ENCODE measurements at regions not wholly inside any gene's neighbourhood (a gene's known extent, or its start where the extent isn't known, plus 50 kb on each side); places are given as distances from the start of the nearest gene placed in this dataset.

DNA sequence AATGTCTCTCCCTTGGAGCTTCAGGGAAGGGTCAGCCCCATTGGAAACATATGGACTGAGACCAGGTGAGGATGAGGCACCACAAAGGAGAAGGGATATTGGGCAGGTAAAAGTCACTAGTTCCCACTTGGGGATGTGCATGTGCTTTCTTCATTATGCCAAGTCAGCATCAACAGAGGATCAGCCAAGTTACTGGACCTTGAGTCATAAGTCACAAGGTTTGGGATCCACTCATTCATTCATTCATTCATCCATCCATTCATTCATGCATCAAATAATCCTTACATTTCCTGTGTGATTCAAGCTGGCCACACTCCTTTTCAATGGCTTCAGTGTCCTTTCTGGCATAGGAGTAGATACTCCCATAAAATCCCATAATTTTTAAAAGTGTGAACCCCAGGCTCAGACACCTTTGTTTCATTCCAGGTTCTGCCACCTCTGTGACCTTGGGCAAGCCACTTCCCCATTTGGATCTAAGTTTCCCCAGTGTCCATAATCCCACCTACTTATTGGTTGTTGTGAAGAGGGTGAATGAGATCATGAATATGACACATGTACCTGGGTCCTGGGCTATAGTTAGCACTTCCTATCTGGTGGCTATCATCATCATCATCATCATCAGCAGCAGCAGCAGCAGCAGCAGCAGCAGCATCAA is 162.1 kb upstream of the LHX5 start:
- Histone ChIP-seq H3K9me3 (no peaks in the 10 kb centered on the region), H3K4me3 (replicated peaks in 1 of 3) (no peak overlapping the region), H3K36me3 (no peaks in the 10 kb centered on the region), H3K4me1 (no peaks in the 10 kb centered on the region), H3K27me3 (no peaks in the 10 kb centered on the region), H3K27ac (no peak overlapping the region)
- no peak for DNase-seq
- no peak for TF ChIP-seq POLR2A (IDR thresholded peaks at IDR 0.05)
- TF ChIP-seq, protein P1, sequence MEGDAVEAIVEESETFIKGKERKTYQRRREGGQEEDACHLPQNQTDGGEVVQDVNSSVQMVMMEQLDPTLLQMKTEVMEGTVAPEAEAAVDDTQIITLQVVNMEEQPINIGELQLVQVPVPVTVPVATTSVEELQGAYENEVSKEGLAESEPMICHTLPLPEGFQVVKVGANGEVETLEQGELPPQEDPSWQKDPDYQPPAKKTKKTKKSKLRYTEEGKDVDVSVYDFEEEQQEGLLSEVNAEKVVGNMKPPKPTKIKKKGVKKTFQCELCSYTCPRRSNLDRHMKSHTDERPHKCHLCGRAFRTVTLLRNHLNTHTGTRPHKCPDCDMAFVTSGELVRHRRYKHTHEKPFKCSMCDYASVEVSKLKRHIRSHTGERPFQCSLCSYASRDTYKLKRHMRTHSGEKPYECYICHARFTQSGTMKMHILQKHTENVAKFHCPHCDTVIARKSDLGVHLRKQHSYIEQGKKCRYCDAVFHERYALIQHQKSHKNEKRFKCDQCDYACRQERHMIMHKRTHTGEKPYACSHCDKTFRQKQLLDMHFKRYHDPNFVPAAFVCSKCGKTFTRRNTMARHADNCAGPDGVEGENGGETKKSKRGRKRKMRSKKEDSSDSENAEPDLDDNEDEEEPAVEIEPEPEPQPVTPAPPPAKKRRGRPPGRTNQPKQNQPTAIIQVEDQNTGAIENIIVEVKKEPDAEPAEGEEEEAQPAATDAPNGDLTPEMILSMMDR (IDR thresholded peaks at IDR 0.05) = no peak
- intact Hi-C loops (cut with DNase I) = no loop called here

DNA sequence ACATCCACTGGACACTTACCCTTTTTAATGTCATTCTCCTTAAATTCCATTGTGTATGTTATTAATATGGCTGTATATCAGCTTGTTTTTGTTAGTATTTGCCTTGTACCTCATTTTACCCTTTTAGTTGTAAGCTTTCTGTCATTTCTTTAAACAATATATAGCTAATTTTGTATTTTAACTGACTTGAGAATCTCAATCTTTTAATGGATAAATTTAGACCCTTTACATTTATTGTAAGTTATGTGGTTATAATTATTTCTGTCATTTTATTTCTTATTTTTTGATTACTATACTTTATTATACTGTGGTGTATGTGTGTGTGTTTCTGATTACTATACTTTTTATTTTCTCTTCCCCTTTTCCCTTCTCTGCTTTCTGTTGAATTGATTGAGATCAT is 159.0 kb upstream of the LHX5 start:
- no peak for DNase-seq
- Histone ChIP-seq H3K4me1 (no peaks in the 10 kb centered on the region), H3K9me3 (no peaks in the 10 kb centered on the region), H3K27me3 (no peaks in the 10 kb centered on the region), H3K4me3 (replicated peaks in 1 of 3) (no peak overlapping the region), H3K36me3 (no peaks in the 10 kb centered on the region), H3K27ac (no peak overlapping the region)
- TF ChIP-seq POLR2A (IDR thresholded peaks at IDR 0.05) = no peak
- TF ChIP-seq, protein P1 (IDR thresholded peaks at IDR 0.05) = no peak
- intact Hi-C loops (cut with DNase I) = no loop called here

DNA sequence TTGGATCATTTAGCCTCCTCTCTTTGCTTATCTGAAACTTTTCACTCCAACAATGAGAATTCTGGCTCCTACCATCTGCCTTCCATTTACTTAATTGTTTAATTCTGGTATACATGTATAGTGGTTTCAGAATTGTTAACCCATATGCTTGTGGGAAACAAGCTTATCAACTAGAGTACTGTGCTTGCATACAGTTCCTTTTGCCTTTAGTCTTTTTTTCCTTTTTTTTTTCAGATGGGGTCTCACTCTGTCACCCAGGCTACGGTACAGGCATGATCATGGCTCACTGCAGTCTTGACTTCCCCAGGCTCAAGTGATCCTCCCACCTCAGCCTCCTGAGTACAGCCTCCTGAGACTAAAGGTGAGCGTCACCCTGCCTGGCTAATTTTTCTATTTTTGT is 153.8 kb upstream of the LHX5 start:
- no peak for DNase-seq
- H3K27ac ChIP-seq = no peak overlapping the region
- no peaks in the 10 kb centered on the region for H3K27me3 ChIP-seq
- TF ChIP-seq, protein P1 (IDR thresholded peaks at IDR 0.05) = no peak
- TF ChIP-seq POLR2A (IDR thresholded peaks at IDR 0.05) = no peak
- no peaks in the 10 kb centered on the region for H3K9me3 ChIP-seq
- no peaks in the 10 kb centered on the region for H3K36me3 ChIP-seq
- H3K4me3 ChIP-seq (replicated peaks in 1 of 3) = no peak overlapping the region
- intact Hi-C loops (cut with DNase I) = no loop called here
- H3K4me1 ChIP-seq = no peaks in the 10 kb centered on the region
- 81 to 88% methylated on average over 2 of the region's 2 CpGs for WGBS, 2 donors

DNA sequence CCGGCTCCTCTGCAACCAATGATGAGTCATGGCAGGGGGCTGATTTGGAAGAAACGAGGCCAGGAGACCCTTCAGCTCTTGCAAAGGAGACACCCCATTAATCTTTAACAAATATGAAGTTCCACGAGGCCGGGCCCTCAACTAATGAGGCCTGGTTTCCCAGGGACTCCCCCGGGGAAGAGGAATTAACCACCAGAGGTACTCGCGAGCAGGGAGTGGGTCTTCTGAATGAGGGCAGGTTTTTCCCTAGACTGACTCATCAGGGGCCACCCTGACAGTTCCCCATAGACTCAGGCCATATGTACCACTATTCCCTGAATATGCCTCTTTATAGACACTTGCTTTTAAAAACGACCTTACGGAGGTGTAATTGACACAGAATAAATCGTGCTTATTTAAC is 150.7 kb upstream of the LHX5 start:
- no peaks in the 10 kb centered on the region for H3K9me3 ChIP-seq
- H3K36me3 ChIP-seq = no peaks in the 10 kb centered on the region
- H3K27me3 ChIP-seq = no peaks in the 10 kb centered on the region
- H3K27ac ChIP-seq = no peak overlapping the region
- no peaks in the 10 kb centered on the region for H3K4me1 ChIP-seq
- intact Hi-C loops (cut with DNase I) = no loop called here
- H3K4me3 ChIP-seq (replicated peaks in 1 of 3) = no peak overlapping the region
- WGBS, 2 donors = 53 to 63% methylated on average over 10 of the region's 10 CpGs
- no peak for TF ChIP-seq POLR2A (IDR thresholded peaks at IDR 0.05)
- TF ChIP-seq, protein P1 (IDR thresholded peaks at IDR 0.05) = no peak
- DNase-seq = no peak

DNA sequence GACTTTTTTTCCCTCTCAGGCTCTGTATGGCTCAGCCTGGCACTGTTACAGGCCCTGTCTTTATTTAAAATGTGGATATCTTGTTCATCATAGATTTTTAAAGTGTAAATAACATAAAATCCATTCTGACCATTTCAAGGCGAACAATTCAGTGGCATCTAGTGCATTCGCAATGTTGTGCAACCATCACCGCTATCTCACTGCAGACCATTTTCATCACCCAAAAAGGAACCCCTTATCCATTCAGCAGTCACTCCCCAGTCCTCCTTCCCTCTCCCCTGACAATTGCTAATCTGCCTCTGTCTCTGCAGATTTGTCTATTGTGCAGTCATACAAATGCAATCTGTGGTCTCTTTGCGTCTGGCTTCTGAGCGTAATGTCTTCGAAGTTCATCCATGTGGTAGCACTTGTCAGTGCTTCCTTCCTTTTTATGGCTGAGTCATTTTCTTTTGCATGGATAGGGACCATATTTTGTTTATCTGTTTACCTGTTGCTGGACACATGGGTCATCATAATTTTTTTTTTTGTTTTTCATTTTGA is 148.8 kb upstream of the LHX5 start:
- no peak overlapping the region for H3K27ac ChIP-seq
- no peak for DNase-seq
- intact Hi-C loops (cut with DNase I) = no loop called here
- TF ChIP-seq, protein P1 (IDR thresholded peaks at IDR 0.05) = no peak
- no peak for TF ChIP-seq POLR2A (IDR thresholded peaks at IDR 0.05)
- H3K9me3 ChIP-seq = no peaks in the 10 kb centered on the region
- no peaks in the 10 kb centered on the region for H3K27me3 ChIP-seq
- no peaks in the 10 kb centered on the region for H3K36me3 ChIP-seq
- 75 to 76% methylated on average over 6 of the region's 6 CpGs for WGBS, 2 donors
- no peaks in the 10 kb centered on the region for H3K4me1 ChIP-seq
- no peak overlapping the region for H3K4me3 ChIP-seq (replicated peaks in 1 of 3)
